ENCODE measurements at regions not wholly inside any gene's neighbourhood (a gene's known extent, or its start where the extent isn't known, plus 50 kb on each side); places are given as distances from the start of the nearest gene placed in this dataset.
A peak's percentile ranks its signal among the peaks of the same experiment; 100 is the strongest.

GRCh38 chr21:27693376-27693775 is 726.5 kb upstream of the ADAMTS5 start:
- H3K4me1 ChIP-seq = peaks cover 0 to 6% (median 4%) of the 10 kb centered on the region in 4 donors
- 79 to 82% methylated on average over 5 to 6 of the region's 6 CpGs for WGBS, 2 donors (ENCODE audit: low coverage in 1 of 2)
- no peaks in the 10 kb centered on the region for H3K27me3 ChIP-seq
- intact Hi-C loops (cut with DNase I; ENCODE audit: low total_unique reads) (no loop called here), in situ Hi-C loops (cut with MboI; ENCODE audit: low pct_ligation_motif_present in 1 of 4, low pct_unique_long_range_greater_than_20kb in 1 of 4, low sequenced_read_pairs in 3 of 4) (no loop called here)
- no peak for DNase-seq
- no peak overlapping the region for H3K4me3 ChIP-seq
- TF ChIP-seq, protein P1, sequence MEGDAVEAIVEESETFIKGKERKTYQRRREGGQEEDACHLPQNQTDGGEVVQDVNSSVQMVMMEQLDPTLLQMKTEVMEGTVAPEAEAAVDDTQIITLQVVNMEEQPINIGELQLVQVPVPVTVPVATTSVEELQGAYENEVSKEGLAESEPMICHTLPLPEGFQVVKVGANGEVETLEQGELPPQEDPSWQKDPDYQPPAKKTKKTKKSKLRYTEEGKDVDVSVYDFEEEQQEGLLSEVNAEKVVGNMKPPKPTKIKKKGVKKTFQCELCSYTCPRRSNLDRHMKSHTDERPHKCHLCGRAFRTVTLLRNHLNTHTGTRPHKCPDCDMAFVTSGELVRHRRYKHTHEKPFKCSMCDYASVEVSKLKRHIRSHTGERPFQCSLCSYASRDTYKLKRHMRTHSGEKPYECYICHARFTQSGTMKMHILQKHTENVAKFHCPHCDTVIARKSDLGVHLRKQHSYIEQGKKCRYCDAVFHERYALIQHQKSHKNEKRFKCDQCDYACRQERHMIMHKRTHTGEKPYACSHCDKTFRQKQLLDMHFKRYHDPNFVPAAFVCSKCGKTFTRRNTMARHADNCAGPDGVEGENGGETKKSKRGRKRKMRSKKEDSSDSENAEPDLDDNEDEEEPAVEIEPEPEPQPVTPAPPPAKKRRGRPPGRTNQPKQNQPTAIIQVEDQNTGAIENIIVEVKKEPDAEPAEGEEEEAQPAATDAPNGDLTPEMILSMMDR (IDR thresholded peaks at IDR 0.05) = no peak
- TF ChIP-seq POLR2A (IDR thresholded peaks at IDR 0.05) (no peak), EP300 (IDR thresholded peaks at IDR 0.05; ENCODE audit: low read depth) (no peak), POLR2AphosphoS5 (IDR thresholded peaks at IDR 0.05) (no peak)
- H3K27ac ChIP-seq = no peak overlapping the region
- peaks cover 0 to 8% of the 10 kb centered on the region in 2 donors for H3K9me3 ChIP-seq
- no peaks in the 10 kb centered on the region for H3K36me3 ChIP-seq

DNA sequence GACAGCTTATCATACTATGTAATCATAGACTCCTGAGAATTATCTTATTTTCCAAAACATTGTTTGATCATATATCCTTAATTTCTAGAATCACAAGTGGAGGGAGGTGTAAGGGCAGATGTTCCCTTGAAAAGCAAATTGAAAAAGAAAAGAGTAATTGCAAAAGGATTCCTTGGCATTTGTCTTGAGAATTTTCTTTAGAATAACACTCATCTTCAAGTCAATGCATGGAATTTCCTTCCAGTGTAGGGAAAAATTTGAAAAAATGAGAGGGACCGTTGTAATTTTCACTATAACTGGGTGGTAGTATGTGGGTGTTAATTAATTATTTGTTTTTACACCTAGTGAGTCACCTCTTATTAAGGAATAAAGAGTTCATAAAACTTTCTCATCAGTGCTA is 724.6 kb upstream of the ADAMTS5 start:
- TF ChIP-seq EP300 (IDR thresholded peaks at IDR 0.05; ENCODE audit: low read depth) = no peak
- no peak for TF ChIP-seq POLR2AphosphoS5 (IDR thresholded peaks at IDR 0.05)
- TF ChIP-seq, protein P1 (IDR thresholded peaks at IDR 0.05) = no peak
- no peak for TF ChIP-seq POLR2A (IDR thresholded peaks at IDR 0.05)
- H3K36me3 ChIP-seq = no peaks in the 10 kb centered on the region
- no peak overlapping the region for H3K4me3 ChIP-seq
- H3K27ac ChIP-seq = no peak overlapping the region
- peaks cover 0 to 8% of the 10 kb centered on the region in 2 donors for H3K9me3 ChIP-seq
- 0 to 2% methylated on average over 1 of the region's 1 CpG for WGBS, 2 donors (ENCODE audit: low coverage in 1 of 2)
- in situ Hi-C loops (cut with MboI; ENCODE audit: low pct_ligation_motif_present in 1 of 4, low pct_unique_long_range_greater_than_20kb in 1 of 4, low sequenced_read_pairs in 3 of 4) (no loop called here), intact Hi-C loops (cut with DNase I; ENCODE audit: low total_unique reads) (no loop called here)
- no peak for DNase-seq
- H3K4me1 ChIP-seq = peaks cover 0 to 6% (median 4%) of the 10 kb centered on the region in 4 donors
- H3K27me3 ChIP-seq = no peaks in the 10 kb centered on the region

GRCh38 chr21:27691006-27691405 is 724.1 kb upstream of the ADAMTS5 start:
- in situ Hi-C loops (cut with MboI; ENCODE audit: low pct_ligation_motif_present in 1 of 4, low pct_unique_long_range_greater_than_20kb in 1 of 4, low sequenced_read_pairs in 3 of 4) (no loop called here), intact Hi-C loops (cut with DNase I; ENCODE audit: low total_unique reads) (no loop called here)
- peaks cover 0 to 6% (median 4%) of the 10 kb centered on the region in 4 donors for H3K4me1 ChIP-seq
- no peak overlapping the region for H3K4me3 ChIP-seq
- H3K36me3 ChIP-seq = no peaks in the 10 kb centered on the region
- peaks cover 0 to 8% of the 10 kb centered on the region in 2 donors for H3K9me3 ChIP-seq
- 47 to 53% methylated on average over 1 of the region's 1 CpG for WGBS, 2 donors (ENCODE audit: low coverage in 1 of 2)
- no peaks in the 10 kb centered on the region for H3K27me3 ChIP-seq
- peak overlapping the region in 1 of 4 donors; percentile 48 for H3K27ac ChIP-seq
- TF ChIP-seq EP300 (IDR thresholded peaks at IDR 0.05; ENCODE audit: low read depth) (no peak), POLR2AphosphoS5 (IDR thresholded peaks at IDR 0.05) (no peak), POLR2A (IDR thresholded peaks at IDR 0.05) (no peak)
- TF ChIP-seq, protein P1 (IDR thresholded peaks at IDR 0.05) = no peak
- DNase-seq = no peak

- no peak for DNase-seq
- Histone ChIP-seq H3K36me3 (no peaks in the 10 kb centered on the region), H3K4me3 (no peak overlapping the region), H3K27ac (peak overlapping the region in 2 of 4 donors; percentile 2 to 48), H3K27me3 (no peaks in the 10 kb centered on the region), H3K9me3 (peaks cover 0 to 8% of the 10 kb centered on the region in 2 donors), H3K4me1 (peaks cover 0 to 6% (median 4%) of the 10 kb centered on the region in 4 donors)
- WGBS, 2 donors (ENCODE audit: low coverage in 1 of 2) = 0 to 16% methylated on average over 2 to 4 of the region's 4 CpGs
- TF ChIP-seq EP300 (IDR thresholded peaks at IDR 0.05; ENCODE audit: low read depth) = no peak
- TF ChIP-seq, protein P1 (IDR thresholded peaks at IDR 0.05) = no peak
- no peak for TF ChIP-seq POLR2A (IDR thresholded peaks at IDR 0.05)
- no peak for TF ChIP-seq POLR2AphosphoS5 (IDR thresholded peaks at IDR 0.05)
- in situ Hi-C loops (cut with MboI; ENCODE audit: low pct_ligation_motif_present in 1 of 4, low pct_unique_long_range_greater_than_20kb in 1 of 4, low sequenced_read_pairs in 3 of 4) (no loop called here), intact Hi-C loops (cut with DNase I; ENCODE audit: low total_unique reads) (no loop called here)
Observed at GRCh38 chr21:27690426-27690825, 723.5 kb upstream of the ADAMTS5 start.

All from transverse colon (tissue), 4 donors.